ENCODE measurements at regions not wholly inside any gene's neighbourhood (a gene's known extent, or its start where the extent isn't known, plus 50 kb on each side); places are given as distances from the start of the nearest gene placed in this dataset.

- CTCF ChIA-PET (ENCODE audit: low intra/inter-chr PET ratio) = no interaction called here
Observed at GRCh38 chr3:67064105-67064504, 66.0 kb downstream of the KBTBD8 start.

More at GRCh38 chr3:67064105-67064504, 66.0 kb downstream of the KBTBD8 start:
- POLR2A ChIA-PET = no interaction called here
- 0% methylated on average over 3 of the region's 3 CpGs for WGBS (ENCODE audit: insufficient coverage, low coverage, missing lambda C conversion rate)
- Histone ChIP-seq H3K27me3 (ENCODE audit: control insufficient read depth in 2 of 2, insufficient read depth in 2 of 2, low read length in 2 of 2) (no peaks in the 10 kb centered on the region; a peak in 1 of 5 replicates), H3K4me1 (replicated peaks in 1 of 2; ENCODE audit: control insufficient read depth in 2 of 2, insufficient read depth in 2 of 2, low read length in 2 of 2) (no peaks in the 10 kb centered on the region), H2AFZ (ENCODE audit: low read depth, low read length) (no peak overlapping the region), H3K9ac (ENCODE audit: insufficient read depth in 1 of 2, low read depth in 2 of 2, low read length in 2 of 2) (no peak overlapping the region), H3K27ac (ENCODE audit: extremely low read depth, low read depth, low read length) (no peak overlapping the region), H3K9me3 (replicated peaks; ENCODE audit: control insufficient read depth, insufficient read depth, low read depth, low read length) (no peaks in the 10 kb centered on the region), H3K36me3 (ENCODE audit: control insufficient read depth, insufficient read depth, low read length) (no peaks in the 10 kb centered on the region), H3K4me3 (no peak overlapping the region), H3K9me1 (ENCODE audit: control insufficient read depth, insufficient read depth, low read length) (no peaks in the 10 kb centered on the region), H3K79me2 (ENCODE audit: control insufficient read depth, insufficient read depth, low read length) (no peaks in the 10 kb centered on the region), H3K4me2 (ENCODE audit: insufficient read depth, low read length) (no peak overlapping the region), H4K20me1 (replicated peaks; ENCODE audit: control insufficient read depth, insufficient read depth, low read length) (no peaks in the 10 kb centered on the region)
- no peak for TF ChIP-seq ZHX1 (conservative IDR thresholded peaks at IDR 0.05; ENCODE audit: low read length)
- no peak for TF ChIP-seq YBX1 (IDR thresholded peaks at IDR 0.05)
- no peak for TF ChIP-seq BCOR (IDR thresholded peaks at IDR 0.05)
- TF ChIP-seq HDAC1 (IDR thresholded peaks at IDR 0.05) = no peak
- no peak for TF ChIP-seq TEAD4 (IDR thresholded peaks at IDR 0.05; ENCODE audit: low read length)
- no peak for TF ChIP-seq TEAD4 (CRISPR knock-in tag; IDR thresholded peaks at IDR 0.05; ENCODE audit: borderline replicate concordance)
- TF ChIP-seq CEBPG (CRISPR knock-in tag; IDR thresholded peaks at IDR 0.05) = no peak
- no peak for TF ChIP-seq CEBPG (tag; conservative IDR thresholded peaks at IDR 0.05 in 1 of 2, IDR thresholded peaks at IDR 0.05 in 1 of 2)
- no peak for TF ChIP-seq ZNF324 (CRISPR knock-in tag; IDR thresholded peaks at IDR 0.05)
- DNase-seq (ENCODE audit: extremely low read depth in 1 of 4, low spot score in 3 of 4) = no peak
- BruUV-seq (replicated peaks) = no TSS peak
- no peak for FAIRE-seq
- intact Hi-C loops (cut with micrococcal nuclease) = no loop called here
- ATAC-seq = no peak
- in situ Hi-C loops (cut with MboI) = no loop called here
